Heart right ventricle (tissue), 16 donors: ENCODE measurements at regions not wholly inside any gene's neighbourhood (a gene's known extent, or its start where the extent isn't known, plus 50 kb on each side); places are given as distances from the start of the nearest gene placed in this dataset.
A peak's percentile ranks its signal among the peaks of the same experiment; 100 is the strongest.

Experiments used
- ATAC-seq, 8 donors: fragments of 200-7000 bp; cut with Tn5 transposase; one replicate each; pipeline ENCODE4 v1.9.1; 2020; ENCODE audit warnings: mild to moderate bottlenecking in 8 of 8, moderate library complexity in 8 of 8, moderate number of reproducible peaks in 1 of 8
- DNase-seq, 2 donors: peaks; one replicate each; pipeline ENCODE4 v3.0.0-alpha.2; 2020
- H3K27ac ChIP-seq, 10 donors: fragments of 200-600 bp; sonication (generic) in 2 of 10; one replicate each; pipeline versions ENCODE4 v1.5.0 to v1.8.0; 2020 to 2022; ENCODE audit warnings: mild to moderate bottlenecking in 3 of 10
- H3K27me3 ChIP-seq, 7 donors: fragments of 200-600 bp; one replicate each; pipeline ENCODE4 v1.8.0; 2021 to 2022; ENCODE audit warnings: mild to moderate bottlenecking in 2 of 7
- H3K36me3 ChIP-seq, 9 donors: fragments of 200-600 bp; sonication (generic) in 1 of 9; one replicate each; pipeline versions ENCODE4 v1.5.0 to v1.8.0; 2020 to 2022; ENCODE audit warnings: mild to moderate bottlenecking in 2 of 9
- H3K4me1 ChIP-seq, 9 donors: fragments of 200-600 bp; sonication (generic) in 1 of 9; one replicate each; pipeline versions ENCODE4 v1.5.0 to v1.8.0; 2020 to 2022; ENCODE audit warnings: mild to moderate bottlenecking in 4 of 9
- H3K4me3 ChIP-seq, 10 donors: fragments of 200-600 bp; sonication (generic) in 2 of 10; one replicate each; pipeline versions ENCODE4 v1.5.0 to v1.8.0; 2020 to 2022; ENCODE audit warnings: mild to moderate bottlenecking in 7 of 10, moderate library complexity in 2 of 10
- H3K9me3 ChIP-seq, 11 donors: fragments of 200-600 bp in 10 of 11; sonication (generic) in 2 of 11; one replicate each; pipeline versions ENCODE4 v1.5.0 to v1.8.0; 2013 to 2022; ENCODE audit warnings: mild to moderate bottlenecking in 2 of 11, control low read depth in 1 of 11, moderate library complexity in 1 of 11
- CTCF ChIP-seq, 9 donors: fragments of 200-600 bp; sonication (generic) in 2 of 9; IDR thresholded peaks; one replicate each; pipeline versions ENCODE4 v1.5.0 to v1.8.0; 2021 to 2022; ENCODE audit warnings: antibody characterized with exemption in 9 of 9, mild to moderate bottlenecking in 5 of 9, moderate library complexity in 1 of 9
- WGBS, 2 donors: extraction: QIAGEN DNeasy Blood & Tissue Kit; methylation state at CpG; one replicate each; pipeline ENCODE4 v1.1.7; 2013; ENCODE audit warnings: inconsistent platforms in 1 of 2; 5-methylcytosine and 5-hydroxymethylcytosine counted together
- intact Hi-C, 10 donors: fragments of 100-400 bp; cut with DNase I; formaldehyde crosslinking; loops; one replicate each; pipeline versions ENCODE4 v1.11.1 to v1.14.2; 2022
- donor health status: Arrhythmogenic right ventricular cardiomyopathy.
- donor health status: ischemic (EF 13 %, LVEDD 7.1; RV severe dilation, severe dysfunction).
- donor health status: healthy with polysubstance abuse.
- donor health status: DM: no; HTN: yes; CAD: no.
- donor health status: DM: no; HTN: no; CAD: no.
- donor health status: ischemic (EF 25% LVEDD 6.9; RV normal size, moderate dysfunction).
- donor health status: ischemic (EF 25% LVEDD 5.7; RV mildly dilated, moderate dysfunction).
- donor health status: healthy.
- donor health status: DM: yes; HTN: yes; CAD: no.
- donor health status: Ischemic cardiomyopathy.
- donor health status: ischemic (EF 35%, LVEDD 5.7; RV mildly dilated, moderate dysfunction).
- donor health status: nonischemic (EF 11% LVEDD 7.7; RV severe dilation, severe dysfunction).
- donor health status: DM: yes; HTN: yes; CAD: no.
- donor health status: PGD.
- donor health status: ischemic (EF 29% LVEDD 5.4; RV normal size, mild dysfunction).
- donor health status: nonischemic (EF 23%, LVEDD 6.1; RV moderate dilation, normal function).

DNA sequence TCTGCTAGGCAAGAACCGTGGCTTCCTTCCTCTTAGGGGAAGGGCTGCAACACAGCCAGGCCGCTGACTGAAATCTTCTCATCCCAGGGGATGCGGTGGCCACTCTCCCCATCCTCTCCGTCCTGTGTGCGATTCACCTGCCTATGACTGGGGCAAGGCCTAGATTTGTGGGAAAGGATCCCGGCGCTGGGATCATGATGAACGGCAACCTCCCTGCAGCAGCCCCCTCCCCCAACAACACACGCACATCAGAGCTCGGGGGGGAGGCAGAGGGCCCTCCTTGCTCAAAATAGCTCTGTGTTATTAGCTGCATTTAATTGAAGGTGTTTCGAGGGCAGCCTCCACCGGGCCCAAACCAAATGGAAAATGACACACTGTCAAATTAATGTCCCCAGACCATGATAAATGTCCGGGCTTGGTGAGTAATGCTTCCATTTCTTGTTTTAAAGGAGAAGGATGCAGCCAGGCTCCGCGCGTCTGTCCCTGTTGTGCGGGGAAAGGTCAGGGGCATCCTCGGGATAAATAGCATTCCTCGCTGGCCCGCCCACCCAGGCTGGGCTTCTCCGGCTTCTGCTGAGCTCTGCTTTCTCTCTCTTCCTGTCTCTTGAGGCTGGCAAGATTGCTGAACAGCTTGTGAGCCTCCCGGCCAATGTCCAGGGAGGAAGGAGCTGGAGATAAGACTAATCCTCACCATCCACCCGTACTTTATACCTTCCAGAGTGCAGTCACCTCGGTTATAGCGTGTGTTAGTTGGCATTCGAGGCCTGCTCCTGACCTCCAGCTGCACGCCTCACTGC, 56.4 kb upstream of the TLE3 start:
- intact Hi-C loops, result no loop called here
- Histone ChIP-seq H3K4me3 (no peak overlapping the region), H3K27me3 (no peaks in the 10 kb centered on the region), H3K27ac (peak overlapping the region in 3 of 10 donors; percentile 19 to 70 (median 32)), H3K36me3 (no peaks in the 10 kb centered on the region), H3K4me1 (peaks cover 24 to 63% (median 48%) of the 10 kb centered on the region in 9 donors), H3K9me3 (no peaks in the 10 kb centered on the region)
- ATAC-seq (peak; percentile 31 to 84 (median 50)), DNase-seq (peak in 1 of 2 donors; percentile 36)
- 19 to 26% methylated on average over 27 of the region's 27 CpGs for WGBS, 2 donors
- TF ChIP-seq CTCF (IDR thresholded peaks at IDR 0.05), result no peak

GRCh38 chr15:70152070-70152480, 54.4 kb upstream of the TLE3 start:
- Histone ChIP-seq H3K27ac (peak overlapping the region in 2 of 10 donors; percentile 16 to 27), H3K4me1 (peaks cover 24 to 55% (median 48%) of the 10 kb centered on the region in 9 donors), H3K27me3 (peaks cover 0 to 5% (median 0%) of the 10 kb centered on the region in 7 donors), H3K36me3 (no peaks in the 10 kb centered on the region), H3K4me3 (no peak overlapping the region), H3K9me3 (no peaks in the 10 kb centered on the region)
- no peak for TF ChIP-seq CTCF (IDR thresholded peaks at IDR 0.05)
- ATAC-seq (peak in 7 of 8 donors; percentile 11 to 61 (median 51)), DNase-seq (no peak)
- 20 to 24% methylated on average over 3 of the region's 3 CpGs for WGBS, 2 donors
- intact Hi-C loops, result no loop called here

DNA sequence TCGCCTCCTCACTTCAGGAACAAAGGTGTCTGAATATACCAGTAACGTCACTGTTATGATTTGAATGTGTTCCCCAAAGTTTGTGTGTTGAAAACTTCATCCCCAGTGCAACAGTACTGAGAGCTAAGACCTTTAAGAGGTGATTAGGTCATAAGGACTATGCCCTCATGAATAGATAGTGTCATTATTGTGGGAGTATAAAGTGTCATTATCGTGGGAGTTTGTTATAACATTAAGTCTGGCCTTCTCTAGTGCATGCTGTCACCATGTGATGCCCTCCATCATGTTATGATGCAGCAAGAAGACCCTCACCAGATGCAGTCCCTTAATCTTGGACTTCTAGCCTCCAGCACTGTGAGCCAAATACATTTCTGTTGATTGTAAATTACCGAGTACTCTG, 53.7 kb upstream of the TLE3 start:
- no peak for TF ChIP-seq CTCF (IDR thresholded peaks at IDR 0.05)
- no peaks in the 10 kb centered on the region for H3K9me3 ChIP-seq
- intact Hi-C loops, result no loop called here
- no peak for DNase-seq
- WGBS, 2 donors, result 87 to 89% methylated on average over 4 of the region's 4 CpGs
- H3K4me3 ChIP-seq, result no peak overlapping the region
- no peak for ATAC-seq
- H3K27ac ChIP-seq, result no peak overlapping the region
- peaks cover 0 to 5% (median 0%) of the 10 kb centered on the region in 7 donors for H3K27me3 ChIP-seq
- H3K36me3 ChIP-seq, result no peaks in the 10 kb centered on the region
- peaks cover 22 to 49% (median 42%) of the 10 kb centered on the region in 9 donors for H3K4me1 ChIP-seq

DNA sequence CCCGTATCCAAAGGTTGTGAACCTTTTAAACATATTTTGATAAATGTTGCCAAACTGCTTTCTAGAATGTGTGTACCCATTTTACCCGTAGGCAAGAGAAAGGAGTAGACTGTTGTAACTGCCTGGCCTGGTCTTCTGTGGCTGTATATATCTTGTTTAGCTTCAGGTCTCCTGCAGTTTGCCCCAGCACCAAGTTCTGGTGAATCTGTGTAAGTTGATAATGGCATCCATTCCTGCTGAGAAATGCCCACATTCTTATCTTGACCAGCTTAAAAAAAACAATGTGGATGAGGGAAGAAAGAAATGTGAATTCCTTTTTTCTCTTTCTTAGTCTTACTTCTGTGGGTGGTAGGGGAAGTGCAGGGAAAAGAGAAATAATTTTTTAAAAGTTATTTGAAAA, 53.3 kb upstream of the TLE3 start:
- DNase-seq (no peak), ATAC-seq (no peak)
- peaks cover 18 to 46% (median 37%) of the 10 kb centered on the region in 9 donors for H3K4me1 ChIP-seq
- H3K27me3 ChIP-seq, result peaks cover 0 to 8% (median 0%) of the 10 kb centered on the region in 7 donors
- H3K4me3 ChIP-seq, result no peak overlapping the region
- TF ChIP-seq CTCF (IDR thresholded peaks at IDR 0.05), result no peak
- 93 to 94% methylated on average over 2 of the region's 2 CpGs for WGBS, 2 donors
- intact Hi-C loops, result no loop called here
- no peaks in the 10 kb centered on the region for H3K36me3 ChIP-seq
- no peaks in the 10 kb centered on the region for H3K9me3 ChIP-seq
- H3K27ac ChIP-seq, result no peak overlapping the region
